Loucy (cell line): ENCODE measurements at regions not wholly inside any gene's neighbourhood (a gene's known extent, or its start where the extent isn't known, plus 50 kb on each side); places are given as distances from the start of the nearest gene placed in this dataset.

Source experiments
- CTCF ChIP-seq: fragments of 200-600 bp; sonication (generic); conservative IDR thresholded peaks from 2 replicates; pipeline ENCODE4 v1.5.1; 2014; ENCODE audit warnings: mild to moderate bottlenecking, antibody characterized with exemption, low read length
- EZH2phosphoT487 ChIP-seq: fragments of 200-600 bp; IDR thresholded peaks from 2 replicates; pipeline ENCODE4 v1.6.1; 2018; ENCODE audit warnings: antibody characterized with exemption, mild to moderate bottlenecking, moderate library complexity, borderline replicate concordance

GRCh38 chr5:57720656-57721055, 238.0 kb upstream of the ACTBL2 start:
- no peak for TF ChIP-seq CTCF
- TF ChIP-seq EZH2phosphoT487: no peak
